Ovary (tissue), 7 donors: ENCODE measurements at regions not wholly inside any gene's neighbourhood (a gene's known extent, or its start where the extent isn't known, plus 50 kb on each side); places are given as distances from the start of the nearest gene placed in this dataset.

Experiments
- DNase-seq, 5 donors: peaks; one replicate each; pipeline ENCODE4 v3.0.0-alpha.2; 2019 to 2020
- H3K27ac ChIP-seq, 2 donors: fragments of 200-600 bp; one replicate each; pipeline versions ENCODE4 v1.5.1 to v1.8.0; 2019 to 2022
- H3K27me3 ChIP-seq: fragments of 200-600 bp; one replicate; pipeline ENCODE4 v1.8.0; 2022
- H3K36me3 ChIP-seq: fragments of 200-600 bp; sonication (generic); one replicate; pipeline ENCODE4 v1.5.1; 2019
- H3K4me1 ChIP-seq: one replicate; pipeline ENCODE4 v1.8.1; 2013; ENCODE audit warnings: mild to moderate bottlenecking, moderate library complexity; ENCODE audit not compliant: insufficient read depth
- H3K4me3 ChIP-seq: fragments of 200-600 bp; sonication (generic); one replicate; pipeline ENCODE4 v1.5.1; 2017
- H3K9me3 ChIP-seq, 2 donors: fragments of 200-600 bp in 1 of 2; sonication (generic) in 1 of 2; one replicate each; pipeline versions ENCODE4 v1.5.1 to v1.8.1; 2013 to 2019; ENCODE audit warnings: mild to moderate bottlenecking in 1 of 2, moderate library complexity in 1 of 2
- EP300 ChIP-seq: sonication (generic); formaldehyde crosslinking; IDR thresholded peaks from one replicate; pipeline ENCODE4 v1.6.1; 2017; ENCODE audit warnings: antibody characterized with exemption
- POLR2A ChIP-seq: fragments of 450-650 bp; IDR thresholded peaks from one replicate; pipeline ENCODE4 v1.6.1; 2017; ENCODE audit warnings: antibody characterized with exemption, mild to moderate bottlenecking, moderate library complexity
- WGBS, 3 donors: extraction: QIAGEN DNeasy Blood & Tissue Kit in 1 of 3; methylation state at CpG; one replicate each; pipeline versions ENCODE4 v1.1.5 to v1.1.7; 2013 to 2017; 5-methylcytosine and 5-hydroxymethylcytosine counted together
- intact Hi-C, 4 donors: fragments of 100-400 bp; cut with DNase I; formaldehyde crosslinking; loops; one replicate each; pipeline versions ENCODE4 v1.11.0 to v1.15.1; 2022 to 2023
- TF ChIP-seq, protein P1 (sequence below), 3 donors: fragments of 450-650 bp in 2 of 3; fragments of 200-600 bp in 1 of 3; IDR thresholded peaks; one replicate each; pipeline versions ENCODE4 v1.5.1 to v1.8.0; 2016 to 2022; ENCODE audit warnings: antibody characterized with exemption in 3 of 3, mild to moderate bottlenecking in 1 of 3
- donor health status: DM: no; HTN: no; CAD: no; lungs with moderate emphysema.
- donor health status: DM: no; HTN: no; CAD: no.
- donor health status: Bipolar disorder and iron deficiency.
- donor health status: DM: no; HTN: no; CAD: no.
- donor health status: DM: yes; HTN: yes; CAD: no.

GRCh38 chr14:98962118-98962517, 309.9 kb downstream of the BCL11B start:
- H3K4me1 ChIP-seq = peaks cover 3% of the 10 kb centered on the region
- H3K27me3 ChIP-seq = no peaks in the 10 kb centered on the region
- intact Hi-C loops = no loop called here
- H3K27ac ChIP-seq = no peak overlapping the region
- TF ChIP-seq, protein P1, sequence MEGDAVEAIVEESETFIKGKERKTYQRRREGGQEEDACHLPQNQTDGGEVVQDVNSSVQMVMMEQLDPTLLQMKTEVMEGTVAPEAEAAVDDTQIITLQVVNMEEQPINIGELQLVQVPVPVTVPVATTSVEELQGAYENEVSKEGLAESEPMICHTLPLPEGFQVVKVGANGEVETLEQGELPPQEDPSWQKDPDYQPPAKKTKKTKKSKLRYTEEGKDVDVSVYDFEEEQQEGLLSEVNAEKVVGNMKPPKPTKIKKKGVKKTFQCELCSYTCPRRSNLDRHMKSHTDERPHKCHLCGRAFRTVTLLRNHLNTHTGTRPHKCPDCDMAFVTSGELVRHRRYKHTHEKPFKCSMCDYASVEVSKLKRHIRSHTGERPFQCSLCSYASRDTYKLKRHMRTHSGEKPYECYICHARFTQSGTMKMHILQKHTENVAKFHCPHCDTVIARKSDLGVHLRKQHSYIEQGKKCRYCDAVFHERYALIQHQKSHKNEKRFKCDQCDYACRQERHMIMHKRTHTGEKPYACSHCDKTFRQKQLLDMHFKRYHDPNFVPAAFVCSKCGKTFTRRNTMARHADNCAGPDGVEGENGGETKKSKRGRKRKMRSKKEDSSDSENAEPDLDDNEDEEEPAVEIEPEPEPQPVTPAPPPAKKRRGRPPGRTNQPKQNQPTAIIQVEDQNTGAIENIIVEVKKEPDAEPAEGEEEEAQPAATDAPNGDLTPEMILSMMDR (IDR thresholded peaks at IDR 0.05) = no peak
- TF ChIP-seq POLR2A = no peak
- TF ChIP-seq EP300 = no peak
- no peaks in the 10 kb centered on the region for H3K36me3 ChIP-seq
- no peak for DNase-seq
- 84 to 93% (median 85%) methylated on average over 12 of the region's 12 CpGs for WGBS, 3 donors
- H3K9me3 ChIP-seq = no peaks in the 10 kb centered on the region
- no peak overlapping the region for H3K4me3 ChIP-seq

- Histone ChIP-seq H3K9me3 (no peaks in the 10 kb centered on the region), H3K27me3 (no peaks in the 10 kb centered on the region), H3K36me3 (no peaks in the 10 kb centered on the region), H3K4me3 (no peak overlapping the region), H3K4me1 (no peaks in the 10 kb centered on the region), H3K27ac (no peak overlapping the region)
- WGBS, 3 donors = 42 to 63% (median 53%) methylated on average over 2 of the region's 2 CpGs
- TF ChIP-seq EP300 (no peak), POLR2A (no peak)
- TF ChIP-seq, protein P1 (IDR thresholded peaks at IDR 0.05) = no peak
- intact Hi-C loops = no loop called here
- DNase-seq = no peak
Measured at GRCh38 chr14:98963610-98964009, 308.4 kb downstream of the BCL11B start.

GRCh38 chr14:98964171-98964570, 307.8 kb downstream of the BCL11B start:
- WGBS, 3 donors = 35 to 60% (median 46%) methylated on average over 7 of the region's 7 CpGs
- intact Hi-C loops = no loop called here

GRCh38 chr14:98965076-98965475, 306.9 kb downstream of the BCL11B start:
- no peaks in the 10 kb centered on the region for H3K36me3 ChIP-seq
- intact Hi-C loops = no loop called here
- TF ChIP-seq POLR2A (no peak), EP300 (no peak)
- TF ChIP-seq, protein P1 (IDR thresholded peaks at IDR 0.05) = no peak
- H3K27ac ChIP-seq = no peak overlapping the region
- DNase-seq = no peak
- no peaks in the 10 kb centered on the region for H3K27me3 ChIP-seq
- no peaks in the 10 kb centered on the region for H3K9me3 ChIP-seq
- no peaks in the 10 kb centered on the region for H3K4me1 ChIP-seq
- H3K4me3 ChIP-seq = no peak overlapping the region
- WGBS, 3 donors = 63 to 78% (median 72%) methylated on average over 5 of the region's 5 CpGs

More at GRCh38 chr14:98964171-98964570, 307.8 kb downstream of the BCL11B start:
- Histone ChIP-seq H3K27ac (no peak overlapping the region), H3K27me3 (no peaks in the 10 kb centered on the region), H3K4me3 (no peak overlapping the region), H3K36me3 (no peaks in the 10 kb centered on the region), H3K9me3 (no peaks in the 10 kb centered on the region), H3K4me1 (no peaks in the 10 kb centered on the region)
- TF ChIP-seq EP300 = no peak
- TF ChIP-seq POLR2A = no peak
- TF ChIP-seq, protein P1 (IDR thresholded peaks at IDR 0.05) = no peak
- DNase-seq = no peak
